AG08396 (cell line): ENCODE measurements at regions not wholly inside any gene's neighbourhood (a gene's known extent, or its start where the extent isn't known, plus 50 kb on each side); places are given as distances from the start of the nearest gene placed in this dataset.
"Not testable (repeated sequence)": the region's sequence is repeated elsewhere in the genome, so short reads cannot be mapped to it uniquely, and the experiment has no call there.

Experiments used
- DNase-seq: peaks from one replicate; pipeline ENCODE4 v3.0.0; 2012; ENCODE audit warnings: low spot score, mixed read lengths

GRCh38 chr12:107144441-107144840 lies 51.1 kb upstream of the CRY1 start:
- DNase-seq = no peak

- no peak for DNase-seq
Observed at GRCh38 chr12:107144990-107145389, 51.6 kb upstream of the CRY1 start.

GRCh38 chr12:107145397-107145796 lies 52.0 kb upstream of the CRY1 start:
- DNase-seq = no peak

- no peak for DNase-seq
Observed at GRCh38 chr12:107148107-107148506, 54.8 kb upstream of the CRY1 start.

GRCh38 chr12:107152315-107152714 lies 59.0 kb upstream of the CRY1 start:
- no peak for DNase-seq

GRCh38 chr12:107159384-107159900 lies 66.1 kb upstream of the CRY1 start:
- DNase-seq = no peak

- DNase-seq = no peak
Observed at GRCh38 chr12:107163413-107163812, 70.1 kb upstream of the CRY1 start.

GRCh38 chr12:107164392-107164791 lies 71.0 kb upstream of the CRY1 start:
- DNase-seq = no peak

GRCh38 chr12:107165581-107165980 lies 72.2 kb upstream of the CRY1 start:
- DNase-seq = no peak

- no peak for DNase-seq
Observed at GRCh38 chr12:107167756-107168155, 74.4 kb upstream of the CRY1 start.

GRCh38 chr12:107169200-107169599 lies 75.9 kb upstream of the CRY1 start:
- DNase-seq = no peak

GRCh38 chr12:107178776-107179175 lies 85.4 kb upstream of the CRY1 start:
- no peak for DNase-seq

- no peak for DNase-seq
Observed at GRCh38 chr12:107179871-107180270, 86.5 kb upstream of the CRY1 start.

- no peak for DNase-seq
Observed at GRCh38 chr12:107180272-107180671, 86.9 kb upstream of the CRY1 start.

GRCh38 chr12:107184359-107184930 lies 91.1 kb upstream of the CRY1 start:
- DNase-seq = no peak

- DNase-seq = peak; percentile 29
Observed at GRCh38 chr12:107196681-107197080, 103.3 kb upstream of the CRY1 start.

GRCh38 chr12:107200394-107200793 lies 107.0 kb upstream of the CRY1 start:
- peak; percentile 20 for DNase-seq

GRCh38 chr12:107207931-107208525 lies 114.7 kb upstream of the CRY1 start:
- DNase-seq = no peak

- not testable (repeated sequence) for DNase-seq
Observed at GRCh38 chr12:107209700-107210099, 116.4 kb upstream of the CRY1 start.

GRCh38 chr12:107214373-107214773 lies 121.0 kb upstream of the CRY1 start:
- not testable (repeated sequence) for DNase-seq

- DNase-seq = not testable (repeated sequence)
Observed at GRCh38 chr12:107216411-107216810, 123.1 kb upstream of the CRY1 start.

- no peak for DNase-seq
Observed at GRCh38 chr12:107219301-107219700, 126.0 kb upstream of the CRY1 start.

GRCh38 chr12:107221913-107222312 lies 128.6 kb upstream of the CRY1 start:
- DNase-seq = no peak

GRCh38 chr12:107223821-107224220 lies 130.5 kb upstream of the CRY1 start:
- no peak for DNase-seq
